A549 (cell line): ENCODE measurements at regions not wholly inside any gene's neighbourhood (a gene's known extent, or its start where the extent isn't known, plus 50 kb on each side); places are given as distances from the start of the nearest gene placed in this dataset.

Experiments
- ATAC-seq, 2 experiments: fragments of 200-7000 bp in 1 of 2; fragments of >200 bp in 1 of 2; cut with Nextera tagmentation in 1 of 2; cut with Tn5 transposase in 1 of 2; 3 replicates each; pipeline versions ENCODE4 v1.8.0 to v1.9.1; 2018 to 2020; ENCODE audit warnings: mild to moderate bottlenecking in 1 of 2, moderate library complexity in 1 of 2
- CTCF ChIA-PET: fragments of 300-600 bp; sonication (Branson Sonifier 250); formaldehyde crosslinking; extraction: SDS; loops from one replicate; lab custom pipeline; 2021; ENCODE audit warnings: antibody characterized with exemption, inconsistent platforms; lab: Yijun Ruan, JAX
- POLR2A ChIA-PET: fragments of 350-600 bp; formaldehyde crosslinking; extraction: SDS; loops from one replicate; lab custom pipeline; 2021; ENCODE audit warnings: antibody characterized with exemption, inconsistent platforms; lab: Yijun Ruan, JAX
- DNase-seq, 2 experiments: peaks; one replicate each; pipeline versions ENCODE4 v3.0.0 to v3.0.0-alpha.2; 2011 to 2016; ENCODE audit warnings: low read depth in 1 of 2, low spot score in 1 of 2
- FAIRE-seq: peaks from 2 replicates; lab custom pipeline; 2011; peaks lifted over from hg19 to GRCh38; lab: Jason Lieb, UNC
- H3K27ac ChIP-seq, 2 experiments: fragments of >200 bp; sonication (Bioruptor Twin); formaldehyde crosslinking; 3 replicates each; pipeline ENCODE4 v1.5.1; 2016 to 2017
- H3K4me1 ChIP-seq: fragments of >200 bp; sonication (Bioruptor Twin); formaldehyde crosslinking; 3 replicates; pipeline ENCODE4 v1.6.1; 2016
- H3K4me2 ChIP-seq: fragments of >200 bp; sonication (Bioruptor Twin); formaldehyde crosslinking; 3 replicates; pipeline ENCODE4 v1.6.1; 2016
- H3K4me3 ChIP-seq: fragments of >200 bp; sonication (Bioruptor Twin); formaldehyde crosslinking; 3 replicates; pipeline ENCODE4 v1.5.1; 2016
- H3K9me3 ChIP-seq: fragments of >200 bp; sonication (Bioruptor Twin); formaldehyde crosslinking; 3 replicates; pipeline ENCODE4 v1.6.1; 2016
- E2F6 ChIP-seq: IDR thresholded peaks from 2 replicates; pipeline ENCODE4 v1.6.1; 2012; ENCODE audit warnings: low read depth, borderline replicate concordance
- HDAC2 ChIP-seq: fragments of 200-600 bp; sonication (generic); IDR thresholded peaks from 2 replicates; pipeline ENCODE4 v1.6.1; 2016
- HEYL ChIP-seq: fragments of 250-450 bp; sonication (Bioruptor Pico); IDR thresholded peaks from 2 replicates; pipeline ENCODE4 v1.8.0; 2021; ENCODE audit warnings: mild to moderate bottlenecking, moderate library complexity
- HOXA7 ChIP-seq: fragments of 250-450 bp; sonication (Bioruptor Pico); IDR thresholded peaks from 2 replicates; pipeline ENCODE4 v1.5.0; 2020; ENCODE audit warnings: mild to moderate bottlenecking, moderate library complexity
- HOXB13 ChIP-seq: fragments of 250-450 bp; sonication (Bioruptor Pico); IDR thresholded peaks from 2 replicates; pipeline ENCODE4 v1.5.0; 2020; ENCODE audit warnings: low read depth, mild to moderate bottlenecking, moderate library complexity
- JUN ChIP-seq, 2 experiments: fragments of >200 bp; sonication (Bioruptor Twin); formaldehyde crosslinking; IDR thresholded peaks; 2 replicates in 1 of 2; 3 replicates in 1 of 2; pipeline ENCODE4 v1.6.1; 2016 to 2017
- KDM1A ChIP-seq: fragments of 200-600 bp; sonication (generic); IDR thresholded peaks from 2 replicates; pipeline ENCODE4 v1.6.1; 2016; ENCODE audit warnings: low read depth, mild to moderate bottlenecking
- KDM5A ChIP-seq: fragments of 200-600 bp; sonication (generic); IDR thresholded peaks from 2 replicates; pipeline ENCODE4 v1.6.1; 2016; ENCODE audit warnings: antibody characterized with exemption, mild to moderate bottlenecking
- MAX ChIP-seq: IDR thresholded peaks from 2 replicates; pipeline ENCODE4 v1.6.1; 2012
- MAZ ChIP-seq: fragments of 150-350 bp; IDR thresholded peaks from 2 replicates; pipeline ENCODE4 v1.6.1; 2014; ENCODE audit warnings: antibody characterized with exemption, low read depth, low read length, borderline replicate concordance
- NR3C1 ChIP-seq: fragments of >200 bp; sonication (Bioruptor Twin); formaldehyde crosslinking; IDR thresholded peaks from 3 replicates; pipeline ENCODE4 v1.6.1; 2017
- PBX3 ChIP-seq: IDR thresholded peaks from 2 replicates; pipeline ENCODE4 v1.6.1; 2012
- POLR2AphosphoS2 ChIP-seq: conservative IDR thresholded peaks from 2 replicates; pipeline ENCODE4 v1.6.1; 2012; ENCODE audit warnings: low read length, improper control_type of control experiment, inconsistent platforms
- SMC3 ChIP-seq: fragments of >200 bp; sonication (Bioruptor Twin); formaldehyde crosslinking; IDR thresholded peaks from 3 replicates; pipeline ENCODE4 v1.6.1; 2018; ENCODE audit warnings: inconsistent platforms
- TP53 ChIP-seq: fragments of 250-450 bp; sonication (Bioruptor Pico); IDR thresholded peaks from 2 replicates; pipeline ENCODE4 v1.5.0; 2021; ENCODE audit warnings: mild to moderate bottlenecking, moderate library complexity
- ZFP36 ChIP-seq: fragments of 450-650 bp; IDR thresholded peaks from 2 replicates; pipeline ENCODE4 v1.6.1; 2014; ENCODE audit warnings: borderline replicate concordance; ENCODE audit not compliant: partially characterized antibody
- ZNF302 ChIP-seq: fragments of 250-450 bp; sonication (Bioruptor Pico); IDR thresholded peaks from 2 replicates; pipeline ENCODE4 v1.9.0; 2021; ENCODE audit warnings: inconsistent platforms, mild to moderate bottlenecking, moderate library complexity
- WGBS: methylation state at CpG from one replicate; pipeline ENCODE4 v1.1.6; 2017; ENCODE audit errors: missing lambda C conversion rate; 5-methylcytosine and 5-hydroxymethylcytosine counted together

- no peak overlapping the region for H3K4me2 ChIP-seq
- no peak overlapping the region for H3K27ac ChIP-seq
- no peak for ATAC-seq
- no peak for FAIRE-seq
- WGBS: 47% methylated on average over 1 of the region's 1 CpG
- DNase-seq: no peak
- H3K9me3 ChIP-seq: no peaks in the 10 kb centered on the region
- H3K4me3 ChIP-seq: no peak overlapping the region
- TF ChIP-seq ZFP36 (no peak), POLR2AphosphoS2 (no peak), HEYL (CRISPR knock-in tag) (no peak), MAX (no peak), TP53 (CRISPR knock-in tag) (no peak), HDAC2 (no peak), ZNF302 (CRISPR knock-in tag) (no peak)
- POLR2A ChIA-PET: no interaction called here
- 0 out of 3 replicates have a peak, but pooled peaks cover 7% of the 10 kb centered on the region for H3K4me1 ChIP-seq
- CTCF ChIA-PET: no interaction called here
These were observed 294.2 kb downstream of the OGFRL1 start for GRCh38 chr6:71582820-71583219.

- Histone ChIP-seq H3K4me2 (no peak overlapping the region), H3K27ac (no peak overlapping the region), H3K4me1 (0 out of 3 replicates have a peak, but pooled peaks cover 2% of the 10 kb centered on the region), H3K9me3 (no peaks in the 10 kb centered on the region), H3K4me3 (no peak overlapping the region)
- ATAC-seq (no peak), FAIRE-seq (no peak), DNase-seq (no peak)
- ChIA-PET POLR2A (no interaction called here), CTCF (interaction anchor here (1.0 kb wide), 1 partner anchor 10 kb away, joined by 5 read pairs; no protein-coding TSS in a partner anchor)
- no peak for TF ChIP-seq NR3C1
- no peak for TF ChIP-seq ZFP36
- 81% methylated on average over 23 of the region's 44 CpGs for WGBS
These were observed 296.3 kb downstream of the OGFRL1 start for GRCh38 chr6:71584712-71585436.

- ATAC-seq (no peak), DNase-seq (no peak), FAIRE-seq (no peak)
- H3K27ac ChIP-seq: no peak overlapping the region
- no peak overlapping the region for H3K4me2 ChIP-seq
- H3K4me1 ChIP-seq: no peaks in the 10 kb centered on the region
- POLR2A ChIA-PET: no interaction called here
- TF ChIP-seq MAX (no peak), KDM5A (no peak), MAZ (no peak)
- CTCF ChIA-PET: no interaction called here
- 81% methylated on average over 18 of the region's 23 CpGs for WGBS
- no peak overlapping the region for H3K4me3 ChIP-seq
- H3K9me3 ChIP-seq: no peaks in the 10 kb centered on the region
These were observed 296.9 kb downstream of the OGFRL1 start for GRCh38 chr6:71585472-71585871.

GRCh38 chr6:71588490-71588889 is 297.9 kb upstream of the RIMS1 start:
- Histone ChIP-seq H3K4me3 (no peak overlapping the region), H3K9me3 (no peaks in the 10 kb centered on the region)
- 81% methylated on average over 24 of the region's 28 CpGs for WGBS
- DNase-seq (no peak), FAIRE-seq (no peak)
- TF ChIP-seq KDM1A: no peak
- no peak for TF ChIP-seq JUN (IDR thresholded peaks at IDR 0.05)
- TF ChIP-seq PBX3: no peak
- no peak for TF ChIP-seq TP53 (CRISPR knock-in tag)
- no peak for TF ChIP-seq HOXA7 (CRISPR knock-in tag)
- no peak for TF ChIP-seq HEYL (CRISPR knock-in tag)
- no peak for TF ChIP-seq HOXB13 (CRISPR knock-in tag)
- TF ChIP-seq SMC3: no peak
- TF ChIP-seq E2F6: no peak
- no peak for TF ChIP-seq ZFP36
- TF ChIP-seq, all 56 proteins: peak for 0
- no peaks in the 10 kb centered on the region for H3K4me1 ChIP-seq
- no peak overlapping the region for H3K27ac ChIP-seq
- H3K4me2 ChIP-seq: no peak overlapping the region
- ATAC-seq: no peak
- CTCF ChIA-PET: no interaction called here
- POLR2A ChIA-PET: no interaction called here
